ENCODE measurements at regions not wholly inside any gene's neighbourhood (a gene's known extent, or its start where the extent isn't known, plus 50 kb on each side); places are given as distances from the start of the nearest gene placed in this dataset.

DNA sequence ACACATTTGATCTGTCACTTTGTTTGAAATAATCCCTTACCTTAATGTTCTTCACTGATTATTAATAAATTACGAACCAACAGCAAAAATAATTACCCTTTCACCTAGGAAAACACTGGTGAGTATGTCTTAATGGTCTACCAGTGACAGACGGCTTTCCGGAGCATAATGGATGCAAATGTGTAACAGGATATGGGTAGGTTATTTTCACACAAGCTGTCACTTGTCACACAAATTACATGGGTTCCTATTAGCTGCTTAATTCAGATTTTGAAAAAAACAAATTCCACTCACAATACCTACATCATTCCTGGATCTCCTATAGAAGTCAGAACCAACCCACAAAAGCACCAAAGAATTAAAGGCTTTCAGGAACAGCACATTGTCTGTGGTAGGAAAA lies 127.9 kb downstream of the WT1 start:
- H3K36me3 ChIP-seq: no peaks in the 10 kb centered on the region
- DNase-seq: no peak
- H3K4me3 ChIP-seq: no peak overlapping the region
- no peaks in the 10 kb centered on the region for H3K9me3 ChIP-seq
- H3K27ac ChIP-seq: no peak overlapping the region
- TF ChIP-seq, protein P1, sequence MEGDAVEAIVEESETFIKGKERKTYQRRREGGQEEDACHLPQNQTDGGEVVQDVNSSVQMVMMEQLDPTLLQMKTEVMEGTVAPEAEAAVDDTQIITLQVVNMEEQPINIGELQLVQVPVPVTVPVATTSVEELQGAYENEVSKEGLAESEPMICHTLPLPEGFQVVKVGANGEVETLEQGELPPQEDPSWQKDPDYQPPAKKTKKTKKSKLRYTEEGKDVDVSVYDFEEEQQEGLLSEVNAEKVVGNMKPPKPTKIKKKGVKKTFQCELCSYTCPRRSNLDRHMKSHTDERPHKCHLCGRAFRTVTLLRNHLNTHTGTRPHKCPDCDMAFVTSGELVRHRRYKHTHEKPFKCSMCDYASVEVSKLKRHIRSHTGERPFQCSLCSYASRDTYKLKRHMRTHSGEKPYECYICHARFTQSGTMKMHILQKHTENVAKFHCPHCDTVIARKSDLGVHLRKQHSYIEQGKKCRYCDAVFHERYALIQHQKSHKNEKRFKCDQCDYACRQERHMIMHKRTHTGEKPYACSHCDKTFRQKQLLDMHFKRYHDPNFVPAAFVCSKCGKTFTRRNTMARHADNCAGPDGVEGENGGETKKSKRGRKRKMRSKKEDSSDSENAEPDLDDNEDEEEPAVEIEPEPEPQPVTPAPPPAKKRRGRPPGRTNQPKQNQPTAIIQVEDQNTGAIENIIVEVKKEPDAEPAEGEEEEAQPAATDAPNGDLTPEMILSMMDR (IDR thresholded peaks at IDR 0.05): no peak
- TF ChIP-seq POLR2A (IDR thresholded peaks at IDR 0.05): no peak
- intact Hi-C loops (cut with DNase I; ENCODE audit: low total_unique reads): no loop called here
- no peaks in the 10 kb centered on the region for H3K27me3 ChIP-seq
- no peaks in the 10 kb centered on the region for H3K4me1 ChIP-seq

- Histone ChIP-seq H3K4me1 (no peaks in the 10 kb centered on the region), H3K27ac (no peak overlapping the region), H3K9me3 (no peaks in the 10 kb centered on the region), H3K4me3 (no peak overlapping the region), H3K27me3 (no peaks in the 10 kb centered on the region), H3K36me3 (no peaks in the 10 kb centered on the region)
- no peak for DNase-seq
- intact Hi-C loops (cut with DNase I; ENCODE audit: low total_unique reads): no loop called here
- no peak for TF ChIP-seq POLR2A (IDR thresholded peaks at IDR 0.05)
- TF ChIP-seq, protein P1 (IDR thresholded peaks at IDR 0.05): no peak
Measured at GRCh38 chr11:32307913-32308312, 127.4 kb downstream of the WT1 start.

DNA sequence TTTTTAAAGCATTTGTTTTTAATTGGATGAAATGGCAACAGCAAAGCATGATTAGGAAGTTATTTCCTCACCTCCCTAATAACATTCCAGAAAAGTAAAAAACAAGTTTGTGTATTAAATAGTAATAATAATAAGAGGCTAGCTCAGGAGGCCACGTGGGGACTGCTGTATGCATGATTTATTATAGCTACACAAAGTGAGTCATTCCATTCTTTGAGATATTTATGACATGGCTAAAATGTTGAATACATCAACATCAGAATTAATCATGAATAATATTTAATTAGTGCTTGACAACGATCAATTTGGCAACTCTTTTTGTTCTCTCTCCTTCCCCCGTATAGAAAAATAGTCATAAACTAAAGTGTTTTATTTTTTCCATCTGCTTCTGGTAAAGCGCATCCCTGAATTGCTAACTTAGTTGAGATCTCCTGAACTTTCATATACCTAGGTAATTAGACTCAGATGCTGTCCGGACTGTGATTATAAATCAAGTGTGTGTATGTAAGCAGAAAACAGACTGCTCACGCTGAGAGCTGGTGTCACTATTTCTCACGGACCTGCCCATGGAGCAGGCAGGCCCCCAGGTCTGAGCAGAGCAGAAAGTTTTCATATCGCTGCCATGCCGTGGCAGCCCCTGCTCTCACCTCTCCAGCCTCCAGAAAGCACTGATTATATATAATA lies 125.7 kb downstream of the WT1 start:
- TF ChIP-seq POLR2A (IDR thresholded peaks at IDR 0.05): no peak
- TF ChIP-seq, protein P1 (IDR thresholded peaks at IDR 0.05): no peak
- no peaks in the 10 kb centered on the region for H3K9me3 ChIP-seq
- H3K4me1 ChIP-seq: no peaks in the 10 kb centered on the region
- H3K36me3 ChIP-seq: no peaks in the 10 kb centered on the region
- H3K4me3 ChIP-seq: no peak overlapping the region
- H3K27ac ChIP-seq: peak overlapping the region in 1 of 2 donors; percentile 12
- H3K27me3 ChIP-seq: no peaks in the 10 kb centered on the region
- intact Hi-C loops (cut with DNase I; ENCODE audit: low total_unique reads): loop anchor here (10.0 kb wide), 1 partner anchor 125 kb away; the partner anchor contains the start of gene WT1
- DNase-seq: no peak

- peak in 1 of 2 donors; percentile 42 for DNase-seq
- Histone ChIP-seq H3K4me3 (no peak overlapping the region), H3K4me1 (no peaks in the 10 kb centered on the region), H3K9me3 (no peaks in the 10 kb centered on the region), H3K27ac (peak overlapping the region; percentile 12 to 83), H3K27me3 (no peaks in the 10 kb centered on the region), H3K36me3 (no peaks in the 10 kb centered on the region)
- TF ChIP-seq, protein P1 (IDR thresholded peaks at IDR 0.05): no peak
- TF ChIP-seq POLR2A (IDR thresholded peaks at IDR 0.05): no peak
- intact Hi-C loops (cut with DNase I; ENCODE audit: low total_unique reads): loop anchor here (10.0 kb wide), 1 partner anchor 125 kb away; the partner anchor contains the start of gene WT1
Measured at GRCh38 chr11:32310214-32310601, 125.1 kb downstream of the WT1 start.

- intact Hi-C loops (cut with DNase I; ENCODE audit: low total_unique reads): loop anchor here (10.0 kb wide), 1 partner anchor 123 kb away; the partner anchor contains the start of gene WT1
- H3K36me3 ChIP-seq: no peaks in the 10 kb centered on the region
- no peaks in the 10 kb centered on the region for H3K27me3 ChIP-seq
- peak overlapping the region; percentile 78 to 83 for H3K27ac ChIP-seq
- H3K9me3 ChIP-seq: no peaks in the 10 kb centered on the region
- no peak for DNase-seq
- TF ChIP-seq POLR2A (IDR thresholded peaks at IDR 0.05): no peak
- TF ChIP-seq, protein P1 (IDR thresholded peaks at IDR 0.05): no peak
- H3K4me1 ChIP-seq: no peaks in the 10 kb centered on the region
- H3K4me3 ChIP-seq: no peak overlapping the region
Measured at GRCh38 chr11:32311346-32312065, 123.8 kb downstream of the WT1 start.
